CD8-positive, alpha-beta memory T cell (primary cell): ENCODE measurements at regions not wholly inside any gene's neighbourhood (a gene's known extent, or its start where the extent isn't known, plus 50 kb on each side); places are given as distances from the start of the nearest gene placed in this dataset.
"Not testable (repeated sequence)": the region's sequence is repeated elsewhere in the genome, so short reads cannot be mapped to it uniquely, and the experiment has no call there.

Source experiments
- CTCF ChIA-PET: fragments of 350-600 bp; sonication (Branson Sonifier 250); formaldehyde crosslinking; loops from one replicate; lab custom pipeline; 2021; ENCODE audit warnings: antibody characterized with exemption; lab: Charles Lee
- POLR2A ChIA-PET: fragments of 350-600 bp; sonication (Branson Sonifier 250); formaldehyde crosslinking; loops from one replicate; lab custom pipeline; 2021; ENCODE audit warnings: antibody characterized with exemption; lab: Charles Lee
- DNase-seq, 5 donors: peaks; one replicate each; pipeline versions ENCODE4 v3.0.0 to v3.0.0-alpha.2; 2020 to 2022; ENCODE audit warnings: mixed read lengths in 1 of 5
- H3K27ac ChIP-seq: one replicate; pipeline ENCODE4 v1.7.0; 2013; ENCODE audit warnings: low read depth, mild to moderate bottlenecking, low read length, moderate library complexity
- H3K27me3 ChIP-seq: 2 replicates; pipeline ENCODE4 v1.7.0; 2013; ENCODE audit warnings: low read length, mild to moderate bottlenecking; ENCODE audit not compliant: insufficient read depth, poor library complexity, severe bottlenecking
- H3K36me3 ChIP-seq: 2 replicates; pipeline ENCODE4 v1.7.0; 2013; ENCODE audit warnings: mild to moderate bottlenecking, low read length, moderate library complexity; ENCODE audit not compliant: insufficient read depth
- H3K4me1 ChIP-seq: 2 replicates; pipeline ENCODE4 v1.7.0; 2013; ENCODE audit warnings: mild to moderate bottlenecking, low read length, moderate library complexity; ENCODE audit not compliant: insufficient read depth
- H3K4me3 ChIP-seq: 2 replicates; pipeline ENCODE4 v1.7.0; 2013; ENCODE audit warnings: mild to moderate bottlenecking, low read length
- H3K9me3 ChIP-seq: 2 replicates; pipeline ENCODE4 v1.7.0; 2013; ENCODE audit warnings: mild to moderate bottlenecking, low read length
- H3K27ac Mint-ChIP-seq, 8 donors: one replicate each; pipeline ENCODE4 v1.8.0; 2020 to 2021; ENCODE audit warnings: mixed read lengths in 8 of 8, mild to moderate bottlenecking in 6 of 8, inconsistent platforms in 3 of 8, moderate library complexity in 3 of 8
- H3K27me3 Mint-ChIP-seq, 2 donors: one replicate each; pipeline ENCODE4 v1.8.0; 2020 to 2021; ENCODE audit warnings: mixed read lengths in 2 of 2, mild to moderate bottlenecking in 1 of 2, moderate library complexity in 1 of 2
- H3K36me3 Mint-ChIP-seq, 3 donors: one replicate each; pipeline ENCODE4 v1.8.0; 2020 to 2021; ENCODE audit warnings: mixed read lengths in 3 of 3, inconsistent platforms in 1 of 3, mild to moderate bottlenecking in 1 of 3
- H3K4me1 Mint-ChIP-seq, 3 donors: one replicate each; pipeline ENCODE4 v1.8.0; 2020 to 2021; ENCODE audit warnings: mixed read lengths in 3 of 3, inconsistent platforms in 1 of 3, mild to moderate bottlenecking in 1 of 3
- H3K4me3 Mint-ChIP-seq, 7 donors: one replicate each; pipeline ENCODE4 v1.8.0; 2020 to 2021; ENCODE audit warnings: mixed read lengths in 7 of 7, mild to moderate bottlenecking in 6 of 7, moderate library complexity in 4 of 7, inconsistent platforms in 2 of 7
- H3K9me3 Mint-ChIP-seq, 5 donors: one replicate each; pipeline ENCODE4 v1.8.0; 2020 to 2022; ENCODE audit warnings: mixed read lengths in 5 of 5, mild to moderate bottlenecking in 3 of 5, moderate library complexity in 2 of 5, inconsistent platforms in 1 of 5

DNA sequence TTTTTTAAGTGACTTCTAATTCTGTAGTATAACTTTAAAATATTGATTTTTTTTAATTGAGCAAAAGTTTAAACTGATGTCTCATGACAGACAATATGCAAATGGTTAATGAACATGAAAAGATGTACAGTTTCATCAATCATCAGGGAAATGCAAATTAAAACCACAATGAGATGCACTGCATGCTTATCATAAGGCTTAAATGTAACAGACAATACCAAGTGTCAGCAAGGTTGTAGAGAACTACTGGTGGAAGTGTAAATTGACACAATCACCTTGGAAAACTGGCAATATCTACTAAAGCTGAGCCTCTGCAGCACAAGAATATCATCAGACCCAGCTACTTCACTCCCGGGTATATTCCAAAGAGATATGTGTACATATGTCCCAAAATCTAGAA, 70.2 kb upstream of the DAPP1 start:
- CTCF ChIA-PET = no interaction called here

DNA sequence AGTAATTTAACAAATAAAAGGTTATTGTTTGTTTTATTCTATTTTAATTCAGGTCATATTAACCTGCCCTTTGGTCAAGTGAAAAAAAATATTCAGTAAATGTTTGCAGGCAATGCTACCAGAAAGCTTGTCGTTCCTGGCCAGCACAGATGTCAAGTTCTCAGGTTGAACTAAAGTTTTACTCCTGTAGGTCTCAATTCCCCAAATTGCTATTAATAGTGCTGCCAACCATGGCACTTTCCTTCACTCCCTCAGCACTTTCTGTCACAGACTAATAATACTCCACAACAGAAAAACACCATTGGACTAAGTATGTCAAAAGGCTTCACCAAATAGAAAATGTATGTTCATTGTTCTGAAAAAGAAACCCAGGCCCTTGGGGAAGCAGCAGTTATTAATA, 79.2 kb upstream of the C4orf54 start:
- no peak for DNase-seq
- no peaks in the 10 kb centered on the region for H3K36me3 Mint-ChIP-seq
- H3K27me3 Mint-ChIP-seq = peaks cover 6 to 19% of the 10 kb centered on the region in 2 donors
- no peaks in the 10 kb centered on the region for H3K36me3 ChIP-seq
- no peak overlapping the region for H3K4me3 Mint-ChIP-seq
- no peaks in the 10 kb centered on the region for H3K4me1 ChIP-seq
- H3K4me3 ChIP-seq = no peak overlapping the region
- POLR2A ChIA-PET = no interaction called here
- H3K9me3 ChIP-seq = no peaks in the 10 kb centered on the region
- H3K27me3 ChIP-seq = no peaks in the 10 kb centered on the region
- no peak overlapping the region for H3K27ac ChIP-seq
- no peak overlapping the region for H3K27ac Mint-ChIP-seq
- CTCF ChIA-PET = no interaction called here
- H3K9me3 Mint-ChIP-seq = peaks cover 0 to 5% (median 0%) of the 10 kb centered on the region in 5 donors
- H3K4me1 Mint-ChIP-seq = no peaks in the 10 kb centered on the region

More for the DNA sequence above, 70.2 kb upstream of the DAPP1 start:
- Mint-ChIP-seq H3K27ac (no peak overlapping the region), H3K4me1 (no peaks in the 10 kb centered on the region), H3K4me3 (no peak overlapping the region), H3K9me3 (no peaks in the 10 kb centered on the region), H3K36me3 (no peaks in the 10 kb centered on the region), H3K27me3 (peaks cover 7 to 20% of the 10 kb centered on the region in 2 donors)
- POLR2A ChIA-PET = no interaction called here
- Histone ChIP-seq H3K4me1 (no peaks in the 10 kb centered on the region), H3K27me3 (no peaks in the 10 kb centered on the region), H3K9me3 (no peaks in the 10 kb centered on the region), H3K36me3 (no peaks in the 10 kb centered on the region), H3K27ac (no peak overlapping the region), H3K4me3 (no peak overlapping the region)
- no peak for DNase-seq

DNA sequence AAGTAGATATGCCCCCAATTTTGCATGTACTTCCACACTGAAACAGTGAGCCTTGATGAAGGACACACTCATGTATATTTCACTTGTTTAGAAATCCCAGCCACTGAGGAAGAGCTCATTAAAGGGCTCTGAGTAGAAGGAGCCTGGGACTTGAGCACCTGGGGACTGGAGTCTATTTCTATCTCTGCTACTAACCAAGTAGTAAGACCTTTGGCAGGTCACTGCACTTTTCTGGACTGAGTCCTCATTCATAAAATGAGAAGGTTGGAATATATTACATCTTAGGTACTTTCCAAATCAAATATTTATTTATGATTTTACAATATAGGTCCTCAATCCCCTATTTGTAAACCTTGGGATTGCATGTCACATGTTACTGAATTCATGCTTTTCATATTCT, 78.2 kb upstream of the C4orf54 start:
- Mint-ChIP-seq H3K27me3 (peaks cover 9 to 22% of the 10 kb centered on the region in 2 donors), H3K36me3 (no peaks in the 10 kb centered on the region), H3K4me1 (no peaks in the 10 kb centered on the region), H3K4me3 (no peak overlapping the region), H3K9me3 (peaks cover 0 to 5% (median 0%) of the 10 kb centered on the region in 5 donors), H3K27ac (no peak overlapping the region)
- no peak overlapping the region for H3K27ac ChIP-seq
- no peaks in the 10 kb centered on the region for H3K4me1 ChIP-seq
- ChIA-PET CTCF (no interaction called here), POLR2A (no interaction called here)
- DNase-seq = no peak
- H3K4me3 ChIP-seq = no peak overlapping the region
- H3K36me3 ChIP-seq = no peaks in the 10 kb centered on the region
- no peaks in the 10 kb centered on the region for H3K27me3 ChIP-seq
- no peaks in the 10 kb centered on the region for H3K9me3 ChIP-seq

DNA sequence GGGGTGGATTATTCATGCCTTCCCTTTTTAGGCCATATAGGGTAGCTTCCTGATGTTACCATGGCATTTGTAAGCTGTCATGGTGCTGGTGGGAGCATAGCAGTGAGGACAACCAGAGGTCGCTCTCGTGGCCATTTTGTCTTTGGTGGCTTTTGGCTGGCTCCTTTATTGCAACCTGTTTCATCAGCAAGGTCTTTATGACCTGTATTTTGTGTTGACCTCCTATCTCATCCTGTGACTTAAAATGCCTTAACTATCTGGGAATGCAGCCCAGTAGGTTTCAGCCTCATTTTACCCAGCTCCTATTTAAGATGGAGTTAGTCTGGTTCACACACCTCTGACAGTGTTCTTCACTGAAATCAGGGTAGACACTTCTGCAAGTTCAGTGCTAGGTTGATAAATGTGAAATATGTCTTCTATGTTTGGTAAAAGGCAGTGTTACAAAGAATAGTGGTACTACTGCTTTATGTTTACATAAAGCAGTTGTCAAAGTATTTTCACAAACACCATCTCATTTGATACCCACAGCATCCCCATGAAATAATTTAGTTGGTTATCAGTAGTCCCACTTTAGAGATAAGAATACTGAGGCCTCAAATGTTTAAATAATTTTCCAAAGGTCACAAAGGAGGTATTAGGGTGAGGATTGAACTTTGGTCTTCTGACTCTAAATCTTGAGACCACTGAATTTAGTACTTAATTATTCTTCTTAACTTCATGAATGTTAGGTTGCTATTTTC, 77.1 kb upstream of the C4orf54 start:
- Histone ChIP-seq H3K4me1 (no peaks in the 10 kb centered on the region), H3K9me3 (no peaks in the 10 kb centered on the region), H3K4me3 (no peak overlapping the region), H3K36me3 (no peaks in the 10 kb centered on the region), H3K27me3 (no peaks in the 10 kb centered on the region), H3K27ac (no peak overlapping the region)
- Mint-ChIP-seq H3K4me1 (no peaks in the 10 kb centered on the region), H3K9me3 (peaks cover 0 to 5% (median 0%) of the 10 kb centered on the region in 5 donors), H3K27ac (no peak overlapping the region), H3K27me3 (peaks cover 7 to 17% of the 10 kb centered on the region in 2 donors), H3K36me3 (no peaks in the 10 kb centered on the region), H3K4me3 (no peak overlapping the region)
- ChIA-PET CTCF (no interaction called here), POLR2A (no interaction called here)
- DNase-seq = no peak

DNA sequence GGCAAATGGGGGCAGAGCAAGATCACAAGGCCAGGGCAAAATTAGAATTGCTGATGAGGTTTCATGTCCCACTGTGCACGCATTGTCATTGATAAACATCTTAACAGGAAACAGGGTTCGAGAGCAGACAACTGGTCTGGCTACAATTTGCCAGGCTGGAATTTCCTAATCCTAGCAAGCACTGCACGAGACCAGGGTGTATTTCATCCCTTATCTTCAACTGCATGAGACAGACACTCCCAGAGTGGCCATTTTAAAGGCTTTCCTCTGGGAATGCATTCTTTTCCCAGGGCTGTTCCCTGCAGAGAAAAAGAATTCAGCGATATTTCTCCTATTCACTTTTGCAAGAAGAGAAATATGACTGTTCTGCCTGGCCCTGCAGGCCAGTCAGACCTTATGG, 75.8 kb upstream of the C4orf54 start:
- H3K4me3 ChIP-seq, H3K27ac ChIP-seq, H3K27ac Mint-ChIP-seq, CTCF ChIA-PET, H3K9me3 ChIP-seq, H3K36me3 Mint-ChIP-seq, H3K4me1 ChIP-seq, H3K4me1 Mint-ChIP-seq, H3K27me3 ChIP-seq, H3K4me3 Mint-ChIP-seq, DNase-seq, H3K9me3 Mint-ChIP-seq, POLR2A ChIA-PET, H3K36me3 ChIP-seq: not testable (repeated sequence)
- peaks cover 9 to 17% of the 10 kb centered on the region in 2 donors for H3K27me3 Mint-ChIP-seq

DNA sequence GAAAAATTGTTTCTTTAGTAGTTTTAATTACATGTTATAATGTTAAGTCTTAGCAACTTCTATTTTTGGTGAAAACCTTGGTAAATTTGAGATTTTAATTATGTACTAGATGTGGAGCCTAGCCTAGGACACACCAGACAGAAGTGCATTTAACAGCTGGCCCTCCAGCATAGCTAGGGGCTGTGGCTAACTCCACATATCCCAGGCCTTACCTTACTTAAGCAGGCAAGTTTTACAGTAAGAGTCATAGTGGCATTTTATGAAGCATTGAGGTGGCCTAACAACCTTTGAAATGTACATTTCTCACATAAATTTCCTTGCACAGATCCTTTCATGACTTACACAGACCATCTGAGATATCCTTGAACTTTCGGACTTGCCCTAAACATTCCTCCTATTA, 71.6 kb upstream of the C4orf54 start:
- H3K4me3 Mint-ChIP-seq = no peak overlapping the region
- no peak overlapping the region for H3K4me3 ChIP-seq
- POLR2A ChIA-PET = no interaction called here
- H3K4me1 ChIP-seq = no peaks in the 10 kb centered on the region
- peaks cover 7 to 16% of the 10 kb centered on the region in 2 donors for H3K27me3 Mint-ChIP-seq
- DNase-seq = no peak
- CTCF ChIA-PET = no interaction called here
- no peaks in the 10 kb centered on the region for H3K27me3 ChIP-seq
- H3K9me3 Mint-ChIP-seq = peaks cover 0 to 7% (median 0%) of the 10 kb centered on the region in 5 donors
- no peaks in the 10 kb centered on the region for H3K36me3 ChIP-seq
- H3K27ac ChIP-seq = no peak overlapping the region
- no peak overlapping the region for H3K27ac Mint-ChIP-seq
- H3K4me1 Mint-ChIP-seq = no peaks in the 10 kb centered on the region
- H3K36me3 Mint-ChIP-seq = no peaks in the 10 kb centered on the region
- H3K9me3 ChIP-seq = no peaks in the 10 kb centered on the region

DNA sequence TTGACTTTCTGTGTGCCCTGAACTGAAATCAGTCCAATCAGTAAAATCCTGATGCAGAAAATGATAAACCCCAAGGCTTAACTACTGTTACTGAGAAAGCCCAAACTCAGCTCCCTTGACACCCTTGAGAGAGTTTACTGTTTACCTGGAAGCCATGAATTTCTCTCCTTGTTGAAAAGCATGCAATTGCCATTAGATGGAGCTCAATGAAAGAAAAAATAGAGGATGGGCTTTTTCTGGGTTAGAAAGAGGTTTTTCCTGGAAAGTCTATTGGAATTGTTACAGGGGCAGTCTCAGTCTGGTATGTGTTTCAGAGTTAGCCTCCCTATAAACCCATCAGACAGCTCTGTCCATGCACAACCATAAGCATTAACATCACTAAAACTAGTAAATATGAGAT, 66.4 kb upstream of the C4orf54 start:
- Mint-ChIP-seq H3K9me3 (peaks cover 0 to 2% (median 0%) of the 10 kb centered on the region in 5 donors), H3K4me3 (no peak overlapping the region), H3K36me3 (no peaks in the 10 kb centered on the region), H3K4me1 (no peaks in the 10 kb centered on the region), H3K27me3 (peaks cover 0 to 4% of the 10 kb centered on the region in 2 donors), H3K27ac (no peak overlapping the region)
- Histone ChIP-seq H3K4me1 (no peaks in the 10 kb centered on the region), H3K36me3 (no peaks in the 10 kb centered on the region), H3K27ac (no peak overlapping the region), H3K4me3 (no peak overlapping the region), H3K9me3 (no peaks in the 10 kb centered on the region), H3K27me3 (no peaks in the 10 kb centered on the region)
- CTCF ChIA-PET = no interaction called here
- POLR2A ChIA-PET = no interaction called here
- no peak for DNase-seq

DNA sequence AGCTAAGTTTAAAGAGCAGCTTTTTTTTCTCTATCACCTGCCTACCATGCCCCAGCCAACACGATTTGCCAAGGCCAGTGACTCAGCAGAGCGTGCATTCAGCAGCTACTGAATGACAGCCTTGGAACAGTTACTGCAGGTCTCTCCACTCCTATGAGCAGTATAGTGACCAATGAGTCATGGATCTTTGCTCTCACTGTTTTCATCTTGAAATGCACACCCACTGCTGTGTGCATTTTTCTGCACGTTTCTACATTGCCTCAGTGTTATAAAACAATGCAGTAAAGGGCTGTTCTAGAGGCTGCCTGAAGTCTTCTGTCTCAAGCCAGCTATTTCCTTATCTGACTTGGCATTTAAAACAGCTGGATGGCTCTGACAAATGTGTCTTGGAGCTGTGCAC, 66.0 kb upstream of the C4orf54 start:
- Histone ChIP-seq H3K36me3 (no peaks in the 10 kb centered on the region), H3K27ac (no peak overlapping the region), H3K27me3 (no peaks in the 10 kb centered on the region), H3K4me1 (no peaks in the 10 kb centered on the region), H3K4me3 (no peak overlapping the region), H3K9me3 (no peaks in the 10 kb centered on the region)
- H3K27ac Mint-ChIP-seq = no peak overlapping the region
- H3K27me3 Mint-ChIP-seq = peaks cover 0 to 4% of the 10 kb centered on the region in 2 donors
- H3K4me3 Mint-ChIP-seq = no peak overlapping the region
- ChIA-PET POLR2A (no interaction called here), CTCF (no interaction called here)
- DNase-seq = no peak
- H3K36me3 Mint-ChIP-seq = no peaks in the 10 kb centered on the region
- H3K9me3 Mint-ChIP-seq = peaks cover 0 to 2% (median 0%) of the 10 kb centered on the region in 5 donors
- no peaks in the 10 kb centered on the region for H3K4me1 Mint-ChIP-seq
